ENCODE measurements at regions not wholly inside any gene's neighbourhood (a gene's known extent, or its start where the extent isn't known, plus 50 kb on each side); places are given as distances from the start of the nearest gene placed in this dataset.

DNA sequence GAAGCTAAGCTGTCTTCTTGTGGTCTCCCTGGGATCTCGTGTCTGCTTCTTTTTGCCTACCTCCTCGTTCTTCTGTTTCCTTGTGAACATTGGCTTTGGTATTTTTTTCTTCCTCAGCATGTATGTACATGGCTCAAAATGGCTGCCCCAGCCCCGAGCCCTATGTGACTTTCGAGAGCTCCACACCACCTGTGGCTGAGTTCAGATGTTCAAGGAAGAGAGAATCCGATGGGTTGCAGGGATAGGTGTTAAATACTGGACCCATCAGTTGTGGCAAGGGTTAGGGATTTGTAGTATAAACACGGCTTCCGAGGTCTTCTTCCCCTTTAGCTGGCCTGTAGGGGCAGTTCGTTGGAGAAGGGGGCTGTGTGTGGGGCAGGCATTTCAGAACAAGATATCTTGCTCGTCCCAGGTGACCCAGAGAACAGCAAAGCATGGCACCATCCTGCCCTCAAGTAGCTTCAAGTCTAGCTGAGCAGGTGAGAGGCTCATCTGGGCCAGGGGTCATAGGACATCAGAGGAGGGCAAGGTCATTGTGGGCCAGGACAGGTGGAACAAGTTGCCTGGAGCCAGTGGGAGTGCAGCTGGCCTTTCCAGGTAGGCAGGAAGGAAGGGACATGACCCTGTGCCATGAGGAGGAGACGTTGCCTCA, 57.2 kb upstream of the COMTD1 start:
- H3K9me3 Mint-ChIP-seq: peaks cover 2 to 16% (median 7%) of the 10 kb centered on the region in 11 donors
- peaks cover 7 to 37% (median 13%) of the 10 kb centered on the region in 5 donors for H3K27me3 Mint-ChIP-seq
- DNase-seq (no peak), ATAC-seq (no peak)
- Histone ChIP-seq H3K9me3 (ENCODE audit: control insufficient read depth in 2 of 3, low read length in 3 of 3) (no peaks in the 10 kb centered on the region), H3K27ac (ENCODE audit: low read depth, low read length) (no peak overlapping the region), H3K27me3 (ENCODE audit: control insufficient read depth in 2 of 2, insufficient read depth in 2 of 2, low read length in 2 of 2) (peaks cover 0 to 3% of the 10 kb centered on the region in 2 donors), H3K4me1 (ENCODE audit: control insufficient read depth in 2 of 2, insufficient read depth in 2 of 2, low read length in 2 of 2) (no peaks in the 10 kb centered on the region), H3K4me3 (ENCODE audit: low read length) (no peak overlapping the region), H3K36me3 (ENCODE audit: control insufficient read depth in 2 of 3, insufficient read depth in 3 of 3, low read length in 3 of 3) (no peaks in the 10 kb centered on the region)
- peak overlapping the region in 4 of 10 donors; percentile 4 to 56 (median 22) for H3K4me3 Mint-ChIP-seq
- intact Hi-C loops (cut with micrococcal nuclease): no loop called here
- CTCF ChIA-PET: no interaction called here
- peak overlapping the region in 3 of 9 donors; percentile 31 to 56 (median 34) for H3K27ac Mint-ChIP-seq
- POLR2A ChIA-PET: no interaction called here
- peaks cover 0 to 4% (median 0%) of the 10 kb centered on the region in 7 donors for H3K4me1 Mint-ChIP-seq
- H3K36me3 Mint-ChIP-seq: peaks cover 0 to 10% (median 4%) of the 10 kb centered on the region in 5 donors

GRCh38 chr10:75291805-75292204, 56.0 kb upstream of the COMTD1 start:
- Mint-ChIP-seq H3K4me1 (peaks cover 0 to 4% (median 0%) of the 10 kb centered on the region in 7 donors), H3K9me3 (peaks cover 2 to 16% (median 7%) of the 10 kb centered on the region in 11 donors), H3K4me3 (no peak overlapping the region), H3K36me3 (peaks cover 0 to 10% (median 4%) of the 10 kb centered on the region in 5 donors), H3K27ac (no peak overlapping the region), H3K27me3 (peaks cover 18 to 37% (median 22%) of the 10 kb centered on the region in 5 donors)
- H3K4me3 ChIP-seq (ENCODE audit: low read length): no peak overlapping the region
- H3K9me3 ChIP-seq (ENCODE audit: control insufficient read depth in 2 of 3, low read length in 3 of 3): no peaks in the 10 kb centered on the region
- no peaks in the 10 kb centered on the region for H3K36me3 ChIP-seq (ENCODE audit: control insufficient read depth in 2 of 3, insufficient read depth in 3 of 3, low read length in 3 of 3)
- H3K27me3 ChIP-seq (ENCODE audit: control insufficient read depth in 2 of 2, insufficient read depth in 2 of 2, low read length in 2 of 2): peaks cover 0 to 3% of the 10 kb centered on the region in 2 donors
- POLR2A ChIA-PET: interaction anchor here (0.6 kb wide), 1 partner anchor 96 kb away, joined by 4 read pairs; no protein-coding TSS in a partner anchor
- intact Hi-C loops (cut with micrococcal nuclease): no loop called here
- H3K4me1 ChIP-seq (ENCODE audit: control insufficient read depth in 2 of 2, insufficient read depth in 2 of 2, low read length in 2 of 2): no peaks in the 10 kb centered on the region
- no peak for DNase-seq
- CTCF ChIA-PET: no interaction called here
- H3K27ac ChIP-seq (ENCODE audit: low read depth, low read length): no peak overlapping the region
- no peak for ATAC-seq

- Mint-ChIP-seq H3K36me3 (peaks cover 0 to 10% (median 4%) of the 10 kb centered on the region in 5 donors), H3K4me1 (peaks cover 0 to 1% (median 0%) of the 10 kb centered on the region in 7 donors), H3K4me3 (no peak overlapping the region), H3K9me3 (peaks cover 2 to 16% (median 7%) of the 10 kb centered on the region in 11 donors), H3K27me3 (peaks cover 18 to 38% (median 32%) of the 10 kb centered on the region in 5 donors), H3K27ac (no peak overlapping the region)
- POLR2A ChIA-PET: no interaction called here
- no peak overlapping the region for H3K27ac ChIP-seq (ENCODE audit: low read depth, low read length)
- no peaks in the 10 kb centered on the region for H3K9me3 ChIP-seq (ENCODE audit: control insufficient read depth in 2 of 3, low read length in 3 of 3)
- DNase-seq: no peak
- H3K4me1 ChIP-seq (ENCODE audit: control insufficient read depth in 2 of 2, insufficient read depth in 2 of 2, low read length in 2 of 2): no peaks in the 10 kb centered on the region
- no peak overlapping the region for H3K4me3 ChIP-seq (ENCODE audit: low read length)
- peaks cover 0 to 3% of the 10 kb centered on the region in 2 donors for H3K27me3 ChIP-seq (ENCODE audit: control insufficient read depth in 2 of 2, insufficient read depth in 2 of 2, low read length in 2 of 2)
- CTCF ChIA-PET: no interaction called here
- no peaks in the 10 kb centered on the region for H3K36me3 ChIP-seq (ENCODE audit: control insufficient read depth in 2 of 3, insufficient read depth in 3 of 3, low read length in 3 of 3)
- intact Hi-C loops (cut with micrococcal nuclease): no loop called here
- ATAC-seq: no peak
Measured at GRCh38 chr10:75288140-75288711, 52.5 kb upstream of the COMTD1 start.

DNA sequence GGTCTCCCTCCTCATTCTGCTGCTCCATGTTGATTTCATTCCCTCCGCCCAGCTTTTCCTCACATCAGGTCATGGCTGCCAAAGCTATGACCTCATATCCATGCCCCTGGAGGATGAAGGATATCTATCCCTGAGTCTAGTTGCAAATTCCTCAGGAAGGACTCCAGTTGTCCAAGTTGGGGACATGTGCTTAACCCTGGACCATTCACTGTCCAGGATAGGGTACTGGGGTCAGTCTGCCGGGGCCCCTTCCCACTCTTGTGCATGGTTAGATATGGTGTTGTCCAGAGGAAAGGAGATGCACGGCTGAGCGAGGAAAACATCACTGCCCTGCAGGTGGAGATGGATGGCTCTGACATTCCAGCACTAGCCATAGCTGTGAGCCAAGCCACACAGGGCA, 51.9 kb upstream of the COMTD1 start:
- H3K27me3 Mint-ChIP-seq: peaks cover 24 to 44% (median 33%) of the 10 kb centered on the region in 5 donors
- CTCF ChIA-PET: no interaction called here
- H3K36me3 ChIP-seq (ENCODE audit: control insufficient read depth in 2 of 3, insufficient read depth in 3 of 3, low read length in 3 of 3): no peaks in the 10 kb centered on the region
- no peaks in the 10 kb centered on the region for H3K9me3 ChIP-seq (ENCODE audit: control insufficient read depth in 2 of 3, low read length in 3 of 3)
- H3K36me3 Mint-ChIP-seq: peaks cover 0 to 10% (median 4%) of the 10 kb centered on the region in 5 donors
- no peak overlapping the region for H3K27ac Mint-ChIP-seq
- POLR2A ChIA-PET: no interaction called here
- no peak overlapping the region for H3K4me3 ChIP-seq (ENCODE audit: low read length)
- H3K4me3 Mint-ChIP-seq: no peak overlapping the region
- peaks cover 2 to 16% (median 7%) of the 10 kb centered on the region in 11 donors for H3K9me3 Mint-ChIP-seq
- no peak overlapping the region for H3K27ac ChIP-seq (ENCODE audit: low read depth, low read length)
- ATAC-seq (no peak), DNase-seq (no peak)
- H3K4me1 ChIP-seq (ENCODE audit: control insufficient read depth in 2 of 2, insufficient read depth in 2 of 2, low read length in 2 of 2): no peaks in the 10 kb centered on the region
- intact Hi-C loops (cut with micrococcal nuclease): no loop called here
- peaks cover 0 to 3% of the 10 kb centered on the region in 2 donors for H3K27me3 ChIP-seq (ENCODE audit: control insufficient read depth in 2 of 2, insufficient read depth in 2 of 2, low read length in 2 of 2)
- peaks cover 0 to 1% (median 0%) of the 10 kb centered on the region in 7 donors for H3K4me1 Mint-ChIP-seq

DNA sequence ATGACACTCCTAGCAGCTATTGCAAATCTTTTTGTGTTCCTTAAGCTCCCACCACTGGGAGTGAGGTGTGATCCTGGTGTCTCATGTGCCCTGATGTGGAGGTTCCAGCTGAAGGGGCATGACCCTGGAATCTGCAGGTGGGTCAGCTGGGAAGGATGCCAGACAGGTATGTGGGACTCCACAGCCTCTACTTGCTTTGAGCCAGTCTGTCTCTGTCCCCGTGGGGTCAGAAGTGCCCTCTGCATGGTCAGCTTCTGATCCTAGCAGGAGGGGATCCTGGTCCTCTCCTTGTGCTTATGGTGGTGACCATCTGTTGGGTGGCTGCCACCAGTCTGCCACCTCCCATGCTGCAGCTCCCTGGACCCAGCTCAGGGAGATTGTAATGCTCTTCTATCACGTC, 51.1 kb upstream of the COMTD1 start:
- intact Hi-C loops (cut with micrococcal nuclease): no loop called here
- Mint-ChIP-seq H3K36me3 (peaks cover 0 to 10% (median 4%) of the 10 kb centered on the region in 5 donors), H3K4me3 (no peak overlapping the region), H3K27me3 (peaks cover 25 to 45% (median 34%) of the 10 kb centered on the region in 5 donors), H3K27ac (no peak overlapping the region), H3K9me3 (peaks cover 2 to 16% (median 7%) of the 10 kb centered on the region in 11 donors), H3K4me1 (peaks cover 0 to 1% (median 0%) of the 10 kb centered on the region in 7 donors)
- no peaks in the 10 kb centered on the region for H3K4me1 ChIP-seq (ENCODE audit: control insufficient read depth in 2 of 2, insufficient read depth in 2 of 2, low read length in 2 of 2)
- H3K9me3 ChIP-seq (ENCODE audit: control insufficient read depth in 2 of 3, low read length in 3 of 3): no peaks in the 10 kb centered on the region
- POLR2A ChIA-PET: no interaction called here
- no peak overlapping the region for H3K27ac ChIP-seq (ENCODE audit: low read depth, low read length)
- ATAC-seq: no peak
- no peaks in the 10 kb centered on the region for H3K36me3 ChIP-seq (ENCODE audit: control insufficient read depth in 2 of 3, insufficient read depth in 3 of 3, low read length in 3 of 3)
- peaks cover 0 to 5% of the 10 kb centered on the region in 2 donors for H3K27me3 ChIP-seq (ENCODE audit: control insufficient read depth in 2 of 2, insufficient read depth in 2 of 2, low read length in 2 of 2)
- CTCF ChIA-PET: no interaction called here
- DNase-seq: no peak
- H3K4me3 ChIP-seq (ENCODE audit: low read length): no peak overlapping the region

Data from naive thymus-derived CD4-positive, alpha-beta T cell (primary cell).